ENCODE measurements at regions not wholly inside any gene's neighbourhood (a gene's known extent, or its start where the extent isn't known, plus 50 kb on each side); places are given as distances from the start of the nearest gene placed in this dataset.

DNA sequence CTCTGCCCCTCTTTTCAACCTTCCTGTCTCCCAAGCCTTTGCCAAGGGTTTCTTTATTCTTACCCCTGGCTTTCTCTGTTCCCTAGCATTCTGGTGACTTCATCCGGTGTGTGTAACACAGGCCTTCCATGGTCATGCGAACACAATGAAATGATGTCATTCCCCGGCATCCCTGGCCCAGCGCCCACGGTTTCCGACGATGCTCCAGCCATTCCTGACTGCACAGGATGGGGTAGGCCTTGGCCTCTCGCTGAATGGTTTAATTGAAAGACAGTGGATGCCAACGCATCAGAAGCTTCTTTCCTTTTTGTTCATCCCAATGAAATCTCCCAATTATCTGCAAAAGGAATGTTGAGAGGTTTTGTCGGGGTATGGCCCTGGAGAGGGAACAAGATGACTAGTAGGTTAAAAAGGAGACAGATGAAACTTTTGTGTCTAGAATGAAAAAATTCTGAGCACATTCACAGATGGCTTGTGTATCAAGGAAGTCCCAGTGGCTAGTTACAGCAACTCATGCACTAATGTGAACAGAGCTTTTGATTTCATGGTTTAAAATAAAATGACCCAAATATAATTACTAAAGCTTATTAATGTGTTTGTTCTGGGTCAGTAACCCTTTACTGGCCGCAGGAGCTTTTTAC, 655.0 kb downstream of the QKI start:
- H3K27me3 ChIP-seq (ENCODE audit: control insufficient read depth, insufficient read depth, low read length), result no peaks in the 10 kb centered on the region
- H3K9me1 ChIP-seq (ENCODE audit: insufficient read depth, low read length), result no peaks in the 10 kb centered on the region
- no peak overlapping the region for H2BK5ac ChIP-seq (ENCODE audit: low read depth, low read length, poor library complexity, severe bottlenecking)
- no peak overlapping the region for H3K27ac ChIP-seq (ENCODE audit: insufficient read depth, low read length)
- no peaks in the 10 kb centered on the region for H3K36me3 ChIP-seq (ENCODE audit: control insufficient read depth, insufficient read depth, low read length)
- no peak for ATAC-seq (ENCODE audit: low read depth)
- H3K18ac ChIP-seq (ENCODE audit: low read depth, low read length), result no peak overlapping the region
- intact Hi-C loops (cut with micrococcal nuclease), result no loop called here
- H3K14ac ChIP-seq (replicated peaks; ENCODE audit: low read depth, low read length), result no peak overlapping the region
- TF ChIP-seq CTCF (conservative IDR thresholded peaks at IDR 0.05; ENCODE audit: low read depth, low read length) (no peak), SMC3 (IDR thresholded peaks at IDR 0.05; ENCODE audit: low read depth, low read length) (no peak), MAZ (IDR thresholded peaks at IDR 0.05; ENCODE audit: borderline replicate concordance, low read depth, low read length) (no peak)
- H3K4me1 ChIP-seq (ENCODE audit: control insufficient read depth, insufficient read depth, low read length), result no peaks in the 10 kb centered on the region
- peaks cover 10% of the 10 kb centered on the region for H3K9me3 ChIP-seq (ENCODE audit: control insufficient read depth, insufficient read depth, low read length)
- no peak for DNase-seq
- no peak overlapping the region for H4K8ac ChIP-seq (ENCODE audit: low read depth in 2 of 2, low read length in 2 of 2)
- no peak overlapping the region for H3K4ac ChIP-seq (ENCODE audit: low read depth, low read length)
- in situ Hi-C loops (cut with MboI; ENCODE audit: low sequenced_read_pairs), result no loop called here
- no TSS peak for BruUV-seq (replicated peaks)
- ChIA-PET POLR2A (ENCODE audit: unreplicated experiment) (no interaction called here), CTCF (no interaction called here)
- no peak overlapping the region for H2BK15ac ChIP-seq (ENCODE audit: low read depth, low read length)
- H3K4me2 ChIP-seq (ENCODE audit: low read depth, low read length), result no peak overlapping the region
- no peak overlapping the region for H2AFZ ChIP-seq (replicated peaks; ENCODE audit: low read length, poor library complexity)
- no peak overlapping the region for H4K5ac ChIP-seq (ENCODE audit: low read depth, low read length)
- no peak overlapping the region for H2BK20ac ChIP-seq (ENCODE audit: low read depth, low read length)
- no CpG with 5 or more reads among the region's 11 CpGs for WGBS, 2 experiments (ENCODE audit: extremely low coverage in 2 of 2, insufficient read length in 1 of 2)
- H3K4me3 ChIP-seq (ENCODE audit: insufficient read depth, low read depth, low read length), result no peak overlapping the region
- H3K79me1 ChIP-seq (ENCODE audit: low read depth in 1 of 2, low read length in 2 of 2), result no peaks in the 10 kb centered on the region
- no peak overlapping the region for H2BK120ac ChIP-seq (ENCODE audit: low read depth, low read length)
- H3K23ac ChIP-seq (ENCODE audit: low read depth, low read length), result no peak overlapping the region
- H2AK9ac ChIP-seq (replicated peaks; ENCODE audit: low read depth, low read length, poor library complexity), result no peak overlapping the region
- no peak overlapping the region for H4K91ac ChIP-seq (ENCODE audit: insufficient read depth, low read depth, low read length)
- no peak overlapping the region for H3K56ac ChIP-seq (ENCODE audit: extremely low read depth, insufficient read depth, low read length)
- no peak overlapping the region for H2AK5ac ChIP-seq (ENCODE audit: low read depth, low read length)
- H3K9ac ChIP-seq (ENCODE audit: low read depth, low read length), result no peak overlapping the region
- no peaks in the 10 kb centered on the region for H4K20me1 ChIP-seq (ENCODE audit: insufficient read depth, low read length)
- dilution Hi-C loops (cut with HindIII; ENCODE audit: low sequenced_read_pairs, unreplicated experiment), result no loop called here

Data from IMR-90 (cell line).